CD4-positive, alpha-beta T cell treated with Interleukin-12 subunit alpha and Interleukin-12 subunit beta, for 1 hour (primary cell): ENCODE measurements at regions not wholly inside any gene's neighbourhood (a gene's known extent, or its start where the extent isn't known, plus 50 kb on each side); places are given as distances from the start of the nearest gene placed in this dataset.
"Not testable (repeated sequence)": the region's sequence is repeated elsewhere in the genome, so short reads cannot be mapped to it uniquely, and the experiment has no call there.

Experiments
- DNase-seq: peaks from one replicate; pipeline ENCODE4 v3.0.0-alpha.2; 2020

- no peak for DNase-seq
These were observed 1099.8 kb upstream of the CRIM1 start for GRCh38 chr2:35255826-35256225.

GRCh38 chr2:35251156-35251555 lies 1104.4 kb upstream of the CRIM1 start:
- DNase-seq = no peak

GRCh38 chr2:35246702-35247101 lies 1108.9 kb upstream of the CRIM1 start:
- no peak for DNase-seq

GRCh38 chr2:35228584-35228983 lies 1127.0 kb upstream of the CRIM1 start:
- no peak for DNase-seq

- no peak for DNase-seq
These were observed 1135.1 kb upstream of the CRIM1 start for GRCh38 chr2:35220461-35220860.

GRCh38 chr2:35204881-35205280 lies 1150.7 kb upstream of the CRIM1 start:
- no peak for DNase-seq

- DNase-seq = no peak
These were observed 1151.3 kb upstream of the CRIM1 start for GRCh38 chr2:35204323-35204722.

- DNase-seq = no peak
These were observed 1156.3 kb upstream of the CRIM1 start for GRCh38 chr2:35199298-35199697.

GRCh38 chr2:35185861-35186412 lies 1169.6 kb upstream of the CRIM1 start:
- DNase-seq = no peak

- DNase-seq = no peak
These were observed 1171.1 kb upstream of the CRIM1 start for GRCh38 chr2:35184471-35184870.

GRCh38 chr2:35176726-35177125 lies 1178.9 kb upstream of the CRIM1 start:
- not testable (repeated sequence) for DNase-seq

- no peak for DNase-seq
These were observed 1180.7 kb upstream of the CRIM1 start for GRCh38 chr2:35174845-35175244.

GRCh38 chr2:35172687-35173086 lies 1182.9 kb upstream of the CRIM1 start:
- no peak for DNase-seq

- no peak for DNase-seq
These were observed 1187.2 kb upstream of the CRIM1 start for GRCh38 chr2:35168351-35168750.

- no peak for DNase-seq
These were observed 1191.6 kb upstream of the CRIM1 start for GRCh38 chr2:35163948-35164347.

GRCh38 chr2:35160871-35161270 lies 1194.7 kb upstream of the CRIM1 start:
- no peak for DNase-seq

- no peak for DNase-seq
These were observed 1229.7 kb upstream of the CRIM1 start for GRCh38 chr2:35125871-35126270.

GRCh38 chr2:35125278-35125677 lies 1230.3 kb upstream of the CRIM1 start:
- no peak for DNase-seq

GRCh38 chr2:35116151-35116550 lies 1239.4 kb upstream of the CRIM1 start:
- DNase-seq = no peak

- no peak for DNase-seq
These were observed 1240.8 kb upstream of the CRIM1 start for GRCh38 chr2:35114765-35115164.

- DNase-seq = not testable (repeated sequence)
These were observed 1243.2 kb upstream of the CRIM1 start for GRCh38 chr2:35112367-35112766.

- DNase-seq = no peak
These were observed 1251.3 kb upstream of the CRIM1 start for GRCh38 chr2:35104309-35104708.

GRCh38 chr2:35099342-35099741 lies 1256.2 kb upstream of the CRIM1 start:
- DNase-seq = no peak

- no peak for DNase-seq
These were observed 1273.5 kb upstream of the CRIM1 start for GRCh38 chr2:35082072-35082471.

- no peak for DNase-seq
These were observed 1274.0 kb upstream of the CRIM1 start for GRCh38 chr2:35081622-35082015.
